HG03442 (cell line): ENCODE measurements at regions not wholly inside any gene's neighbourhood (a gene's known extent, or its start where the extent isn't known, plus 50 kb on each side); places are given as distances from the start of the nearest gene placed in this dataset.
"Not testable (repeated sequence)": the region's sequence is repeated elsewhere in the genome, so short reads cannot be mapped to it uniquely, and the experiment has no call there.

Source experiments
- ATAC-seq: cut with Tn5 transposase; IDR thresholded peaks from one replicate; pipeline ENCODE4 v1.9.1; 2021; ENCODE audit warnings: mild to moderate bottlenecking, moderate library complexity; ENCODE audit not compliant: unreplicated experiment

DNA sequence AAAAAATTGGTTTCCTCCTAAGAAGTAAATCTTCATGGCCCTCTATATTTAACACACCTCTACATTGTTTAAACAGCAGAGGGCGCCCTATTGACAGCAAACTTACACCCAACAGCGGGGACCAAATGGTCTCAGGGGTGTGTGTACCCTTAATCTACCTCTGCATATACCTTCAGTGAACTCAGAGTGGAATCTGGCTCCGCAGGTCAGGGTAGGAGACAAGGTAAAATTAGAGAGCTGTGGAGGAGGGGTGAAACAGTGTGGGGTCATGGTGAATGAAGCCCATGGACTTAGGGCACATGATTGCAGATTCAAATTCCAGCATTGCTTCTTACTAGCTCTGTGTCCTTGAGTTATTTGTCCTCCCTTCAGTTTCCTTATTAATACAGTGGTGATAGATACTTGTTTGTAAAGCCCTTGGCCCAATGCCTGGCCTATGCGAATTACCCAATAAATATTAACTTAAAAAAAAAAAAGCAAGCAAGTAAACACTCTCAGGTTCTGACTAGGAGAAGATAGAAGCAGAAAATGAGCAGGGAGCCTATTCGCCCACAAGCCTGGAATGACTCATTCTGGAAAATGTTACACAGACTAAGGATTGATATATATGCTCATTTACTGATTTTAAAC lies 122.9 kb downstream of the CAVIN4 start:
- ATAC-seq, result peak; percentile 57

- ATAC-seq, result peak; percentile 74
Measured at GRCh38 chr9:100714372-100715099, 136.7 kb downstream of the CAVIN4 start.

DNA sequence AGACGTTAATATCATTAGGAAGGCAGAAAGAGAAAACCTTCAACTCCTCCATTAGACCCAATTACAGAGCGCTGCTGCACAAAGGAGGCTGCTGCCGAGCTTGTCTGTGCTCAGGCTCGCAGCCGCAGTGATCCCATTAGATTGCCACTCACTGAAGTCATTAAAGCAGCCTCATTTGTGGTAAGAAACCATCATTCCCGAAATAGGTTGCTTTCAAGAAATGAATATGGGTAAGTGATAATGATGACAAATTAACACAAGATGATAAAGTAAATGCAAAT lies 137.2 kb downstream of the CAVIN4 start:
- ATAC-seq, result no peak

DNA sequence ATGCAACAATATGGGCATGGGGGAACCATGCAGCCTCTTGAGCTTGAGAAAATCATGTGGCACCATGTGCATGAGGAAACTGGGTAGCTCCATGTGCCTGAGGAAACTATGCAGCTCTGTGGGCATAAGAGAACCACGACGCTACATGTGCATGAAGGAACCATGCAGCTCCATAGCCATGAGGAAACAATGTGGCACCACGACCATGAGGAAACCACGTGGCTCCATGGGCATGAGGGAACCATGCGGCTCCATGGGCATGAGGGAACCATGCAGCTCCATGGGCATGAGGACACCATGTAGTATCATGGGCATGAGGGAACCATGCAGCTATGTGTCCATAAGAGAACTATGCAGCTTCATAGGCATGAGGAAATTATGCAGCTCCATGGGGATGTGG lies 140.8 kb downstream of the CAVIN4 start:
- no peak for ATAC-seq

DNA sequence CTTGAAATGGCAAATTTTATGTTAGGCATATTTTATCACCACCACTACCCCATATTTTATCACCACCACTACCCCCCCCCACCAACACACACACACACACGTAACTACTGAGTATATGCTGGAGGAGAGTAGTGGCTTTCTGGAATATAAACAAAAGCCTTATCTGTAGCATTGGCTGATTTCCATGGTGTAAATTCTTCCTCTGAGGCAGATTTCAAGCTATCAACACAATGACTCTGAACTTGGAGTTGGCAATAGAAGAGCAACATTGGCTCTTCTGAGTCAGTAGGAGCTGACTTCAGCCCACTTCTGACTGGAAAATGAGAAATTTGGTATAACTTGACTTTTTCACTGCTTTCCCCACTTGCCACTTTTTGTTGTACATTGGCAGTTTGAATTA lies 143.0 kb downstream of the CAVIN4 start:
- no peak for ATAC-seq

DNA sequence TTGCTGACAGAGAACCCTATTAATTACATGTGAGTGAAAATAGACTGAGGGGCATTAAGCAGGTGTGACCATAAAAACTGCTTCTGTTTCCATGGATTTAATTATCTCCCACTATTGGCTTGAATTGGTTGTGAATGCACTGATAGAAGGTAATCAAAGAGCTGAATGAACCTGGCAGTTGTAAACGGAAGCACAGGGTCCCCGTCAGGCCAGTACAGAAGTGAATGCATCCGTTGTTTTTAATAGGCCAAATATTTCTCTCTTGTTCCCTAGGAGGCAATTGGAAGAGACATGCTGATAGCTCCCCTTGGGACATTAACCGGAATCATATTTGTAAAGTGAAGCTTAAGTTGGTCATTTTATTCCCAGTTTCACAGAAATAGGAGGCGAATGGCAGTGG lies 147.0 kb downstream of the CAVIN4 start:
- no peak for ATAC-seq

DNA sequence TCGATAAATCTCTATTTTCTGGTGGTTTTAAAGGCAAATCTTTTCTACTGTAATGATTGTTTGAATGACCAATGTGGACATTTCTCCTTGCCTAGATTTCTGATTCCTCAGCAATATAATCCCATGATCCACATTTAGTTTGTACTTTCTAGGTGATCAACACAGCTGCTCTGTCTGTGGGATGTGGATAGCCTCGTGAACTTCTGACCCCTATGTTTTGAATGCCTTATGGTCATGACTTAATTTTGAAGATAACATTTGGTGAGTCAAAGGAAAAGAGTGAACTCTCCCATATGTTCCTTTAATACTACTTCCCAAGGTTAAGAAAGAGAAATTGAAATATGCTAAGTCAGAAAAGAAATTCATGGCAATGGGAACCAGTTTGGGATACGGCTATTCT lies 147.5 kb downstream of the CAVIN4 start:
- no peak for ATAC-seq

DNA sequence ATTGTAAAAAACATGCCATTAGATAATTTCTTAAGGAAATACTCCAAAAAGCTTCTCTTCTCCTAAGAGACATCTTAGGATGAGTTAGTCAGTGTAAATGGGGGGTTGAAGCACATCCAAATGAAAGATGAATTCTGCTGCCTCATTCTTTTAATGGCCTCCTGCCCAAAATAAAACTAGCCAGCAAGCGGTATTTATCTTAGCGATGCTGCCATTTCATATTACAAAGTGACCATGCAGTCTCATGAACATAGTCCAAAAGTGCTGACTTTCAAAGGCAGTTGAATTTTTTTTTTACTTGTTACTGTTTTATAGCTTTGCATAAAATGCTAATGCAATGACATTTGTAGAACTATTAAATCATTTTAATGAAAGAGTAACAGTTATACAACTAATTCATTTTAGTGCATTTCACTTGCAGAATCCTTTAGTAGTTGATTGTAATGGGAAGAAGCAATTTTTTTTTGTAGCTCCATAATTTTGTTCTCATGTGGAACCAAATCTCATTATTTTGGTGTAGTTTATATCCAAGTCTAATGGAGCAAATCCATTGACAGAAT lies 151.5 kb downstream of the CAVIN4 start:
- no peak for ATAC-seq

DNA sequence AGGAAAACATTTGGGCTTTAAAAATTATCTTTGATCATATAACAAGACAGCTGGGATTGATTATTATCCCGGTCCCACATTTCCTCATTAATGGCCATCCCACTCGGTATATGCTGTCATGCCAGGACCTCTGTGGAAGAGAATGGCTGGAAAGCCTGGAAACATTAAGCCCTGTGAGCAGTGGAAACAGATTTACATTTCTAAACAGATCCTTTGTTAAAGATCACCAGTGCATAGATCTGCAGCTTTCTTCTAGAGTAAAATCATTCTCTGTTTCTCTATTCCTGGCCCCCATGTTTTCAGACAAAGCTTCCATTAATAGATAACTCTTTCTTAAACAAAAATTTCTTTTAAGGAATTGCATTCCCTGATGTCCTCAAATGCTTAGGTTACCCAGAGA lies 152.2 kb downstream of the CAVIN4 start:
- ATAC-seq, result no peak

- ATAC-seq, result no peak
Measured at GRCh38 chr9:100731038-100731556, 153.2 kb downstream of the CAVIN4 start.

- no peak for ATAC-seq
Measured at GRCh38 chr9:100731557-100731956, 153.7 kb downstream of the CAVIN4 start.

DNA sequence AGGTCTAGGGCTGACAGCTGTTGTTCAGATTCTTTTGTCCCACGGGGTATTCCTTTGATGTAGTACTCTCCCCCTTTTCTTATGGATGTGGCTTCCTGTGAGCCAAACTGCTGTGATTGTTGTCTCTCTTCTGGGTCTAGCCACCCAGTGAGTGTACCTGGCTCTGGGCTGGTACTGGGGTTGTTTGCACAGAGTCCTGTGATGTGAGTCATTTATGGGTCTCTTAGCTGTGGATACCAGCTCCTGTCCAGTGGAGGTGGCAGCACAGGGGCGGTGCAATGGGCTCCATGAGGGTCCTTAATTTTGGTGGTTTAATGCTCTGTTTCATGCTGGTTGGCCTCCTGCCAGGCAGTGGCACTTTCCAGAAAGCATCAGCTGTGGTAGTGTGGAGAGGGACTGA lies 161.3 kb downstream of the CAVIN4 start:
- no peak for ATAC-seq

DNA sequence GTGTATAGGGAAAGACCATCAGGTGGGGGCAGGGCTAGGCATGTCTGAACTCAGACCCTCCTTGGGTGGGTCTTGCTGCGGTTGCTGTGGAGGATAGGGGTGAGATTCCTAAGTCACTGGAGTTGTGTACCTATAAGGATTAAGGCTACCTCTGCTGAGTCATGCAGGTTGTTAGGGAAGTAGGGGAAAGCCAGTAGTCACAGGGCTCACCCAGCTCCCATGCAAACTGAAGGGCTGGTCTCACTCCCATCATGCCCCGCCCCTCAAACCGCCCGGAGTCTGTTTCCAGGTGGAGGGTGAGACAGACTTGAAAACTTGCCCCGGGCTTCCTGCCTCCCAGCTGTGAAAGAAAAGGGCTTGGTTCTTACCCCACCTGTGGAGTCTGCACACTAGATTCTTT lies 161.8 kb downstream of the CAVIN4 start:
- no peak for ATAC-seq

DNA sequence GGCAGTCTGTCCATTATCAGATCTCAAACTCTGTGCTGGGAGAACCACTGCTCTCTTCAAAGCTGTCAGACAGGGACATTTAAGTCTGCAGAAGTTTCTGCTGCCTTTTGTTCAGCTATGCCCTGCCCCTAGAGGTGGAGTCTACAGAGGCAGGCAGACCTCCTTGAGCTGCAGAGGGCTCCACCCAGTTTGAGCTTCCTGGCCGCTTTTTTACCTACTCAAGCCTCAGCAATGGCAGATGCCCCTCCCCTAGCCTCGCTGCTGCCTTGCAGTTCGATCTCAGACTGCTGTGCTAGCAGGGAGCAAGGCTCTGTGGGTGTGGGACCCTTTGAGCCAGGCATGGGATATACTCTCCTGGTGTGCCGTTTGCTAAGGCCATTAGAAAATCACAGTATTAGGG lies 171.1 kb downstream of the CAVIN4 start:
- not testable (repeated sequence) for ATAC-seq

GRCh38 chr9:100756217-100756616 lies 178.3 kb downstream of the CAVIN4 start:
- no peak for ATAC-seq

GRCh38 chr9:100759215-100759614 lies 181.3 kb downstream of the CAVIN4 start:
- ATAC-seq, result no peak

DNA sequence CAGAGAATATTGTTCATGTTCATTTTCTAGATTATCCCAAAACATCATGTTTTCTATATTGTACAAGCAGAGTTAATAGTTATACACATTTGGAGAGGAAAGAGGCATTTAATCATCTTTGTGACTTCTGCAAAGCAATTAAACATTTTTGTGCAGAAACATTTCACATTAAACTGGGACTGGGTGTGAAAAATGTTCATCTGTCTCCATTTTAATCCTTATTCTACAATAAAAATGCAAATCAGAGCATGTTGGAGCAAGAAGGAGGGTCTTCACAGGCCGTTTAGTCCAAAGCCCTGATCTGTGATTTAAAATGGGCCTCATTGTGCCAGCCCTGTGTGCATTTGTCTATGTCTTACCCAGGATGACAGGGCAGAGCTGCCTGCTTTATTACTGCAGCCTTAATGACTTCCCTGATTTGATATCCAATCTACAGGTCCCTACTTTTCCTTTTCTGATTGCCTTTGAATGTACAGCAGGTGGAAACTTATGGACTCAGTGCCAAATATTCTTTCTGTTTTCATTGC lies 183.5 kb downstream of the CAVIN4 start:
- no peak for ATAC-seq

GRCh38 chr9:100774326-100774725 lies 196.4 kb downstream of the CAVIN4 start:
- no peak for ATAC-seq

DNA sequence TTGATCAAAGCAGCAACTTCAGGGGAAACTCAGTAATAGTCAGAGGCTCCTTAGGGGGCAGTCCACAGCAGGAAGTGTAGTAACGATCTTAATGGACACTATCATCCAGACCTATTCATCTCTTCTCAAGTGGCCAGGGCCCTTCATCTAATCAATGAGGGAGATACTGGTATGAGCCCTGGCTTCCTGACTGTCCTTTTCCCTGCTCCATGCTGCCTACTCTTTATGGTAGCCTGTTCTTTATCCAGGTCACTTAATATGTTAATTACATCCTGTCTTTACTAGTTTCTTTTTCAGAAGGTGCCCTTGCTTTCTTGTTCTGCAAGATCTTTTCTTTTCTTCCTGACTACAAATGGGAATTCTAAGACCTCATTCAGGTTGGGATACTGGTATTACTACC lies 197.1 kb downstream of the CAVIN4 start:
- no peak for ATAC-seq

GRCh38 chr9:100775912-100776311 lies 198.0 kb downstream of the CAVIN4 start:
- ATAC-seq, result no peak

DNA sequence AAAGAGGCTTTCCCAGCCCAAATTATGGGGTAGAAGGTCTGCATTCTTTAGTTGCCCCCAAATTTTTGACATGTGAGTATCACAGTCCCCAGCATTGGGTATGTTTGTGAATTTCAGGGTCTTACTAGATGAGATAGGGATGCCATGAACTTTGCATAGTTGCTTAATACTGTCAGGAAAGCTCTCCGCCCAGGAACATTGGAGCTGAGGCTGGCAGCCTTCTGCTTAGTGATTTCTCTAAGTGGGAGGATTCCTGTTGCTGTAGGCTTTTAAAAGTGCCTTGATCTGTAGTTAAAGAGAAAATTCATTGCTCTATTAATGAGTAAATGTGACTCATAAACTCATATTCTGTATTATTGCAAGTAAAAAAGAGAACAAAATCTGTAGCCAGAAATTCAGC lies 206.9 kb downstream of the CAVIN4 start:
- no peak for ATAC-seq

GRCh38 chr9:100785946-100786345 lies 208.1 kb downstream of the CAVIN4 start:
- no peak for ATAC-seq
